ENCODE measurements at regions not wholly inside any gene's neighbourhood (a gene's known extent, or its start where the extent isn't known, plus 50 kb on each side); places are given as distances from the start of the nearest gene placed in this dataset.

- no peak for DNase-seq (ENCODE audit: low spot score)
- H3K27ac ChIP-seq (ENCODE audit: low read depth in 1 of 2, low read length in 2 of 2), result no peak overlapping the region
- H3K4me1 ChIP-seq (ENCODE audit: control insufficient read depth in 4 of 4, insufficient read depth in 4 of 4, low read length in 3 of 4), result no peaks in the 10 kb centered on the region
- peaks cover 0 to 13% (median 0%) of the 10 kb centered on the region in 4 donors for H3K27me3 ChIP-seq (ENCODE audit: control insufficient read depth in 4 of 4, insufficient read depth in 4 of 4, low read length in 3 of 4)
- no peak overlapping the region for H3K4me3 ChIP-seq (ENCODE audit: low read depth in 1 of 3, low read length in 3 of 3)
- no peaks in the 10 kb centered on the region for H3K36me3 ChIP-seq (ENCODE audit: control insufficient read depth in 4 of 4, insufficient read depth in 3 of 4, low read depth in 1 of 4, low read length in 3 of 4)
- 22% methylated on average over 3 of the region's 3 CpGs for WGBS
- H3K9me3 ChIP-seq (ENCODE audit: control insufficient read depth in 4 of 4, low read length in 3 of 4), result no peaks in the 10 kb centered on the region
- TF ChIP-seq, protein P1, sequence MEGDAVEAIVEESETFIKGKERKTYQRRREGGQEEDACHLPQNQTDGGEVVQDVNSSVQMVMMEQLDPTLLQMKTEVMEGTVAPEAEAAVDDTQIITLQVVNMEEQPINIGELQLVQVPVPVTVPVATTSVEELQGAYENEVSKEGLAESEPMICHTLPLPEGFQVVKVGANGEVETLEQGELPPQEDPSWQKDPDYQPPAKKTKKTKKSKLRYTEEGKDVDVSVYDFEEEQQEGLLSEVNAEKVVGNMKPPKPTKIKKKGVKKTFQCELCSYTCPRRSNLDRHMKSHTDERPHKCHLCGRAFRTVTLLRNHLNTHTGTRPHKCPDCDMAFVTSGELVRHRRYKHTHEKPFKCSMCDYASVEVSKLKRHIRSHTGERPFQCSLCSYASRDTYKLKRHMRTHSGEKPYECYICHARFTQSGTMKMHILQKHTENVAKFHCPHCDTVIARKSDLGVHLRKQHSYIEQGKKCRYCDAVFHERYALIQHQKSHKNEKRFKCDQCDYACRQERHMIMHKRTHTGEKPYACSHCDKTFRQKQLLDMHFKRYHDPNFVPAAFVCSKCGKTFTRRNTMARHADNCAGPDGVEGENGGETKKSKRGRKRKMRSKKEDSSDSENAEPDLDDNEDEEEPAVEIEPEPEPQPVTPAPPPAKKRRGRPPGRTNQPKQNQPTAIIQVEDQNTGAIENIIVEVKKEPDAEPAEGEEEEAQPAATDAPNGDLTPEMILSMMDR (IDR thresholded peaks at IDR 0.05; ENCODE audit: low read depth, low read length, missing input control), result peak; percentile 69
- TF ChIP-seq RAD21 (IDR thresholded peaks at IDR 0.05) (peak; percentile 86 to 92), FOXA1 (IDR thresholded peaks at IDR 0.05) (no peak)
- H3K9ac ChIP-seq (ENCODE audit: low read depth in 1 of 2, low read length in 2 of 2), result no peak overlapping the region
Observed at GRCh38 chr9:115524453-115525059, 406.6 kb upstream of the TNC start.

DNA sequence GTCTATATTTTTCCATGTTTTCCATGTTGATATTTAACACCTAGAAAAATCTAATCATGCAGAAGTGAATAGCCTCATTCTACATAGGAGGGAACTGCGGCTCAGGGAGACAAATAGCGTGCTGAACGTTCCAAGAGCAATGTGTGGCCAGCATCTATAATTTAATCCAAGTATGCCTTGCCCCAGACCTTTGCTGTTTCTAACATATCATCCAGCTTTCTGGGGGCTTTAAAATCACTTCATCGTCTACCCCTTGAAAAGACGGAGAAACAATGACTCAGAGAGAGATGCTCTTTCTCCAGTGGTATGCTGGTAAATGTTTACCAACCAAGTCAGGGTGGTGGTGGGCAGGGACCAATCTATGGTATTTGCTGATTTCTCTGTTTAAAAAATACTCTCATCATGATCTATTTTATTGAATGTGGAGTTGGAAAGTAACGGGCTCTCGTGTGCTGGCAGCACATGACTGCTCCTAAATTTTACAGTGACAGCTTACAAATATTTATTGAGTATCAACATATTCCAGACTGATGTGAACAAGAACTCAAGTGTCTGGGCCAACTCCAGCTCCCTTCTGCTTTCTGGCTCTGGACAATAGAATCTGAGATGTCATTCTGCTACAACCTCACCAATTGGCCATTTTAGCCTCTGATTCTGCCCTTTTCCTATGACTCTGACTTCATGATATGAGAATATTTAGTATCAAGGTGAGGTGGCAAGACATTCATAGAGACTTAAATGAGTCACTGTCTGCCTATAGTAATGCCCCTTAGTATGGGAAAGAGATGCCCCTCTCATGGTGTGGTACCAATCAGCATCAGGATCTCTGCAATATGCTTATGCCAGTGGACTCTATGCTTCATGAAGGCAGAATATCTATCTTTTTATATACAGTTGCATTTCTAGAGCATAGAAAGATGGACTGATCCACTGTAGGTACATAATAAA, 407.4 kb upstream of the TNC start:
- no peak for DNase-seq (ENCODE audit: low spot score)
- Histone ChIP-seq H3K4me1 (ENCODE audit: control insufficient read depth in 4 of 4, insufficient read depth in 4 of 4, low read length in 3 of 4) (no peaks in the 10 kb centered on the region), H3K4me3 (ENCODE audit: low read depth in 1 of 3, low read length in 3 of 3) (no peak overlapping the region), H3K27me3 (ENCODE audit: control insufficient read depth in 4 of 4, insufficient read depth in 4 of 4, low read length in 3 of 4) (peaks cover 0 to 13% (median 0%) of the 10 kb centered on the region in 4 donors), H3K9ac (ENCODE audit: low read depth in 1 of 2, low read length in 2 of 2) (no peak overlapping the region), H3K27ac (ENCODE audit: low read depth in 1 of 2, low read length in 2 of 2) (no peak overlapping the region), H3K36me3 (ENCODE audit: control insufficient read depth in 4 of 4, insufficient read depth in 3 of 4, low read depth in 1 of 4, low read length in 3 of 4) (no peaks in the 10 kb centered on the region), H3K9me3 (ENCODE audit: control insufficient read depth in 4 of 4, low read length in 3 of 4) (no peaks in the 10 kb centered on the region)
- TF ChIP-seq TAF1 (conservative IDR thresholded peaks at IDR 0.05), result no peak
- 50% methylated on average over 7 of the region's 7 CpGs for WGBS

- 77% methylated on average over 1 of the region's 1 CpG for WGBS
Observed at GRCh38 chr9:115531410-115532125, 413.6 kb upstream of the TNC start.

More at GRCh38 chr9:115531410-115532125, 413.6 kb upstream of the TNC start:
- no peak overlapping the region for H3K9ac ChIP-seq (ENCODE audit: low read depth in 1 of 2, low read length in 2 of 2)
- DNase-seq (ENCODE audit: low spot score), result no peak
- H3K27ac ChIP-seq (ENCODE audit: low read depth in 1 of 2, low read length in 2 of 2), result no peak overlapping the region
- H3K27me3 ChIP-seq (ENCODE audit: control insufficient read depth in 4 of 4, insufficient read depth in 4 of 4, low read length in 3 of 4), result no peaks in the 10 kb centered on the region
- H3K4me3 ChIP-seq (ENCODE audit: low read depth in 1 of 3, low read length in 3 of 3), result no peak overlapping the region
- TF ChIP-seq SP1 (IDR thresholded peaks at IDR 0.05), result no peak
- TF ChIP-seq REST (IDR thresholded peaks at IDR 0.05), result no peak
- TF ChIP-seq NR2F2 (IDR thresholded peaks at IDR 0.05), result no peak
- no peak for TF ChIP-seq FOXA2 (IDR thresholded peaks at IDR 0.05)
- no peaks in the 10 kb centered on the region for H3K9me3 ChIP-seq (ENCODE audit: control insufficient read depth in 4 of 4, low read length in 3 of 4)
- no peaks in the 10 kb centered on the region for H3K36me3 ChIP-seq (ENCODE audit: control insufficient read depth in 4 of 4, insufficient read depth in 3 of 4, low read depth in 1 of 4, low read length in 3 of 4)
- no peaks in the 10 kb centered on the region for H3K4me1 ChIP-seq (ENCODE audit: control insufficient read depth in 4 of 4, insufficient read depth in 4 of 4, low read length in 3 of 4)

Data from liver (tissue), 8 donors.